ENCODE measurements at regions not wholly inside any gene's neighbourhood (a gene's known extent, or its start where the extent isn't known, plus 50 kb on each side); places are given as distances from the start of the nearest gene placed in this dataset.

DNA sequence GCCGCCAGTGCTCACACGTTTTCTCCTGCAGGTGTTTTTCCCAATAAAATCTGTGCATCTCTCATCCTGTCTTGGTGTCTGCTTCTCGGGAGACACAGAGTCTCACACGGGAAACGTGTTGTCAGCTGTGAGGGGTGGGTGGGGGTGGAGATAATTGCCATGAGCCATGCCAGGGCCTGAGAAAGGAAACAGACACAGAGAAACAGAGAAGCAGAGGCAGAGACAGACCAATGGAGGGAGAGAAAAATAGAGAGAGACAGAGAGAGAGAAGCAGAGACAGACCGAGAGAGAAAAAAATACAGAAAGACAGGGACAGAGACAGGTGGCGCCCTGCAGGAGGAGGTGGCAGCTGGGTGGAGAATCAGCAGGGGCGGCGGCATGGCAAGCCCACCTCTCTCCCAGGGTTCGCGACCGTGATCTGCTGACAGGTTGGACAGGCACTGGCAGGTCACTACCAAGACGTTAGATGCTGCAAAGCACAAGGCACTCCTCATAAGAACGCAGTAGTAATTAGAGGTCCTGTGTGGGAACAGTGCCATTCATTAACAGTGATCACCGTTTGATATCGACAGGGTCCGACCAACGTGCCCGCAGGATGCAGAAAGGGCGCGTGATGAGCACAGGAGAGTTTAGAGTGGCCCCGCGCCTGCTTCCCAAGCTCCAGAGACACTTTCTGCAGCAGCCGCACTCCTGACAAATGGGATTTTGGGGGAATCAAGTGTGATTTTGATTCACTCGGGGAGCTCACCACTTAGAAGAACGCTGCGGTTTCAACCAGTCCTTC is 70.5 kb upstream of the INSIG1 start:
- DNase-seq (ENCODE audit: low spot score in 2 of 2), result no peak
- Histone ChIP-seq H3K4me1 (no peaks in the 10 kb centered on the region), H3K36me3 (no peaks in the 10 kb centered on the region), H3K9me3 (no peaks in the 10 kb centered on the region), H3K27ac (no peak overlapping the region), H3K4me3 (no peak overlapping the region), H3K27me3 (peaks cover 0 to 4% of the 10 kb centered on the region in 2 donors)
- 72 to 76% methylated on average over 27 of the region's 27 CpGs for WGBS, 2 donors
- TF ChIP-seq POLR2A (IDR thresholded peaks at IDR 0.05) (no peak), EP300 (IDR thresholded peaks at IDR 0.05) (no peak)

DNA sequence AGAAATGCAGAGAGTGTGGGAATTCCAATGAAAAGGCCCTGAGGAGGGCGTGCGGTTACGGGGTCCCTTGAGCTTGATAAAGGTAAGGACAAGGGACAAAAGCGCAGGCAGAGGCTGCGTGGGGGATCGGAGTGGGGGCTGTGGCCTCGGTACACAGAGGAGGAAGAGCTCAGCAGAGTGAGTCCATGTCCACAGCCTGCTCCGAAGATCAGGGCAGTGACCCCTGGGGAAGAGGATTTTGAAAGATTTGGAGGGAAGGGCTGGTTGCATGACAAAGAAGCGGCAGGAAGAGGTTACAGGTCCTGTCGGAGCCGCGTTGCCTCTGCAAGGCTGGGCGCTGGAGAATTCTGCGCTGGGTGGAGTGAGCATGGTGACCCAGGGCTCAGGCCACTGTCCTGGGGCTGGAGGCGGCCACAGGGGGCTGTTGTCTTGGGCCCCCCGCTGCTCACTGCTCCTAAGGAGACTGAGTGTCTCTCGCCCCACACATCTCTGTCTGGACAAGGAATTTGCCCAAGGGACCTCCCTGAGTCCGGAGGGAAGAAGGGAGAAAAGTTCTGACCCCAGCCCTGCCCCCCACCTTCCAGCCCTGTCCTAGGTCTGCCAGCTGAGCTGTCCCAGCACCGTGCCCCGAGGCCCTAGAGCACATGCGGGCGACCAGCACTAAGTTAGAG is 69.8 kb upstream of the INSIG1 start:
- Histone ChIP-seq H3K4me1 (no peaks in the 10 kb centered on the region), H3K4me3 (no peak overlapping the region), H3K27me3 (peaks cover 0 to 4% of the 10 kb centered on the region in 2 donors), H3K27ac (no peak overlapping the region), H3K9me3 (no peaks in the 10 kb centered on the region), H3K36me3 (no peaks in the 10 kb centered on the region)
- WGBS, 2 donors, result 65 to 67% methylated on average over 18 to 22 of the region's 22 CpGs
- DNase-seq (ENCODE audit: low spot score in 2 of 2), result no peak
- TF ChIP-seq POLR2A (IDR thresholded peaks at IDR 0.05) (no peak), EP300 (IDR thresholded peaks at IDR 0.05) (no peak), CTCF (IDR thresholded peaks at IDR 0.05) (no peak)

DNA sequence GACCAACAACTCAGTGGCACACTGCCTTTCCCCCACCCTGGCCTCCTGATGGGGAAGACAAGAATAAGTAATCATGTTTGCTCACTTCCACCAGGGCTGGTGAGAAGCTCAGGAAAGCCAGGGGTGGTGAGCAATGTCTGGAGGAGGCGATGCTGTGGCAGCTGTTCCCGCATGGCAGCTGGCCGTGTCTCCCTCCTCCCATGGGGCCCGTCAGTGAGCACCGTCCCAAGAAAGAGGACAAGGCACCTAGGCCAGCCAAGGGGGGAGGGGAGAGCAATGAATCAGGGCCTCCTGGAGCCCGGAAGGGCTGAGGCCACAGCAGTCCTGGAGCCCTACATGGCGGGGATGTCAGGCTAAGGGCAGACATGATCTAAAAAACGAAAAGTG is 69.2 kb upstream of the INSIG1 start:
- H3K4me3 ChIP-seq, result no peak overlapping the region
- no peak for DNase-seq (ENCODE audit: low spot score in 2 of 2)
- H3K4me1 ChIP-seq, result peaks cover 0 to 2% (median 0%) of the 10 kb centered on the region in 4 donors
- H3K9me3 ChIP-seq, result no peaks in the 10 kb centered on the region
- no peak overlapping the region for H3K27ac ChIP-seq
- H3K36me3 ChIP-seq, result no peaks in the 10 kb centered on the region
- WGBS, 2 donors, result 78 to 86% methylated on average over 8 of the region's 8 CpGs
- no peak for TF ChIP-seq CTCF (IDR thresholded peaks at IDR 0.05)
- no peak for TF ChIP-seq EP300 (IDR thresholded peaks at IDR 0.05)
- TF ChIP-seq POLR2A (IDR thresholded peaks at IDR 0.05), result no peak
- H3K27me3 ChIP-seq, result peaks cover 0 to 4% of the 10 kb centered on the region in 2 donors

DNA sequence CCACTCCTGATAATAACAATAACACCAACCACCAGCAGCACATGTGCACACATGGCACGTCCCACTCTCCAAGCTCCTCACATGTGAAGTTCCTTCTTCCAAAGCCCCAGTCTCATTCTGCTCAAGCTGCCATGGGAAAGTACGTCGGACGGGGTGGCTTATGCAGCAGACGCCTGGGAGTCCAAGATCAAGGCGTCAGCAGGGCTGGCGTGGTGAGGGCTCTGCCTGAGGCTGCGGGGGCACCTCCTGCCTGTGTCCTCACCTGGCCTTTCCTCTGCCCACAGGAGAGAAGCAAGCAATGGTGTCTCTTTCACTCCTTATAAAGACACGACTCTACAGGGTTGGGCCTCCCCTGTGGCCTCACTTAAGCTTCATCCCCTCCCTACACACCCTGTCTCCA is 68.8 kb upstream of the INSIG1 start:
- WGBS, 2 donors, result 92 to 96% methylated on average over 6 to 9 of the region's 9 CpGs
- Histone ChIP-seq H3K4me1 (peaks cover 0 to 6% (median 0%) of the 10 kb centered on the region in 4 donors), H3K27ac (no peak overlapping the region), H3K36me3 (no peaks in the 10 kb centered on the region), H3K4me3 (no peak overlapping the region), H3K9me3 (no peaks in the 10 kb centered on the region), H3K27me3 (peaks cover 0 to 4% of the 10 kb centered on the region in 2 donors)
- no peak for TF ChIP-seq POLR2A (IDR thresholded peaks at IDR 0.05)
- no peak for TF ChIP-seq CTCF (IDR thresholded peaks at IDR 0.05)
- no peak for TF ChIP-seq EP300 (IDR thresholded peaks at IDR 0.05)
- no peak for DNase-seq (ENCODE audit: low spot score in 2 of 2)

DNA sequence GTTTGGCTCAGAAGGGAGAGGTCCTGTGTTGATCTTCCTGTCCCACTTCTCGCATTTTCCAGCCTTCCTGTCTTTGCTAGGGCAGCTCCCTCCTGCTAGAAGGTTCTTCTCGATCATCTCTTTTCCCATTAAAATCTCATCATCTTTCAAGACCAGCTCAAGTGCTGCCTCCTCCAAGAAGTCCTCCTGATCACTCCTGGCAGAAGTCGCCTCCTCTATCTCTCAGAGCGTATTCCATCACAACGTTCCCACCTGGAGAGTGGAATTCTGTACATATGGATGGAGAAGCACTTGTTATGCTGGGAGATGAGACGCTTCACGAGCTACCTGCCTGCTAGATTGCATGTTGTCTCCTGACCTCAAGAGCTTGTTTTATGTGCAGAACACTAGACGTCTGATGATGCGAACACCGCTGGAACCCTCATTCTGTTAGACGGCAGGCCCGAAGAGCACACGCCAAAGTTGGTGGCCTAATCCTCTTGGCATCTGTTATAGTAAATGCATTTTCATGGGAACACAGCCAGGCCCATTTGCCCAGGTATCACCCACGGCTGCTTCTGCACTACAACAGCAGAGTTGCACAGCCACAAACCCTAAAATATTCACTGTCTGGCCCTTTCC is 68.0 kb upstream of the INSIG1 start:
- Histone ChIP-seq H3K9me3 (no peaks in the 10 kb centered on the region), H3K27ac (no peak overlapping the region), H3K4me1 (peaks cover 0 to 8% (median 0%) of the 10 kb centered on the region in 4 donors), H3K27me3 (peaks cover 0 to 4% of the 10 kb centered on the region in 2 donors), H3K36me3 (no peaks in the 10 kb centered on the region), H3K4me3 (no peak overlapping the region)
- WGBS, 2 donors, result 82 to 90% methylated on average over 14 of the region's 14 CpGs
- DNase-seq (ENCODE audit: low spot score in 2 of 2), result no peak
- TF ChIP-seq CTCF (IDR thresholded peaks at IDR 0.05), result no peak
- no peak for TF ChIP-seq EP300 (IDR thresholded peaks at IDR 0.05)
- TF ChIP-seq POLR2A (IDR thresholded peaks at IDR 0.05), result no peak
